Stimulated activated CD4-positive, alpha-beta T cell treated with anti-CD3 and anti-CD28 coated beads, Interleukin-4, amount 100 ng/mL, for 4 hours (primary cell): ENCODE measurements at regions not wholly inside any gene's neighbourhood (a gene's known extent, or its start where the extent isn't known, plus 50 kb on each side); places are given as distances from the start of the nearest gene placed in this dataset.
"Not testable (repeated sequence)": the region's sequence is repeated elsewhere in the genome, so short reads cannot be mapped to it uniquely, and the experiment has no call there.

Source experiments
- DNase-seq, 2 experiments: peaks; one replicate each; pipeline ENCODE4 v3.0.0-alpha.2; 2020

DNA sequence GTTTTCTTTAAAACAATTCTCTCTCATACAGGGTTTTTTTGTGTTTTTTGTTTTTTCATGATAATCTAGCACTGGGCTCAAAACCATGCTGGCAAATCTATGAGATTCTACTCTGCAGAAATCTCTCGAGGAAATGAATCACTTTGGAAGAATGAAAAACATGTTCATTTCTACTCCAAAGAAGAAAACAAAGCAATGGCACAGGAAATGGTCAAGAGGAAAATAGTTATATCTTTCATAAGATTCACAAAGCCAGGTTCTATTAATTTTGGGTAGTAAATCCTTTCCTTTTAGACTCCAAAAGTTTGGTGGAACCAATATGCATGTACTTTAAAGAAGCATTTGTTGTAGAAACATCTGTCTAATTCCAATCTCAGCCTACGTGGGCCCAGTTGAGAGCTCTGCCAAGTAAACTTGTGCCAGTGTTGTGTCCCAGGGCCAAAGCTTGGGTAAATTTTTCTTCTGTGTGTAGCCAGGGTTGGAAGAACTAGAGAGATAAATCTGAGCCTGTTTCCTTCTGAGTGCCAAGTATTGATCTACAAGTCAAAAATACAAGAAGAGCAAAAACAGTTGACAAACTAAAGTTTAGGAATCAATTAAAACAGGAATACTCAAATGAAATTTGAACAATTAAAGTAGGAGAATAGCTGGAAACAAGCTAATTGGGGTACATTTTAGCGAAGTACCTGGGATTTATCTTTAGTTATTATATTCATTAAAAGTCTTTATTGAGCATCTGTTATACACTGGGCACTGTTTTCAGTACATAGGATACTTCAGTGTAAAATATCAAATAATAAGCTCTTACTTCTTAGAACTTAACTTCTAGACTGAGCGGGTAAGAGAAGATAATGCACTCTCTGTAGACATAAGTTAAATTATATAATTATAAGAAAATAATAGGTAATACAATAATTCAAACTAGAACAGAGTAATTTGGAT is 657.5 kb upstream of the NECTIN3 start:
- DNase-seq: no peak

DNA sequence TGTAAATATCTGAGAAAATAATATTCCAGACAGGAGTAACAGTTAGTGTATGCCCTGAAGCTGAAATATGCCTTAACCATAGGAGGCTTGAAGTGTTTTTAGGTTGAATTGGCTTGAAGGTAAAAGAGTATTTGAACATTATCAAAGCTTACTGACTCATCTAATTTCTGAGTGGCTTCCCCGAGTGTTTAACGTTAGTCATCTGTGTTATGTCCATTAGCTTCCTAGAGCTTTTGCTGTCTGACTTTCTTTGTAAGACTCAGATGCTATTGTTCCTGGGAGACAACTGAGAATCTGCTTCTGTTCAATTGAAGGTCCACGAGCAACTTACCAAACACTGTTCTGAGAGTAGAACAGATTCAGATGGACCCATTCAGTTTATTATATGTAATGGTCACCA is 656.8 kb upstream of the NECTIN3 start:
- DNase-seq: no peak

DNA sequence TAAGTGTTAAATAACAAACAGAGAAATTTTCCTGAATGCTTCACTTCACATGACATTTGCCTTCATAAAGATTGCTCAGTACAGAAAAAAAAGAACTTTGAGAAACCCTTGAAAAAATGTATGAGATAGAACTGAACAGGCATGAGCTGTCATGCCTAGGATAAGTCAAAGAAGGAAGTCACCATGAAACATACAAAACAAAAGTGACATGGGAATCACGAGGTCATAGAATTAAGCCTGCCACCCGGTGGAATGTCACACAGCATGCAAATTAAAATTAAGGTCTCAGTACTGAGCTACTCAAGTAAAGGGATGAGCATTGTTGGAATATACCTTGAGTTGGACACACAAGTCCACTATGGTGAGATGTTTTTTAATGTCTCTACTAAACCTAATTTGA is 652.5 kb upstream of the NECTIN3 start:
- DNase-seq: no peak

DNA sequence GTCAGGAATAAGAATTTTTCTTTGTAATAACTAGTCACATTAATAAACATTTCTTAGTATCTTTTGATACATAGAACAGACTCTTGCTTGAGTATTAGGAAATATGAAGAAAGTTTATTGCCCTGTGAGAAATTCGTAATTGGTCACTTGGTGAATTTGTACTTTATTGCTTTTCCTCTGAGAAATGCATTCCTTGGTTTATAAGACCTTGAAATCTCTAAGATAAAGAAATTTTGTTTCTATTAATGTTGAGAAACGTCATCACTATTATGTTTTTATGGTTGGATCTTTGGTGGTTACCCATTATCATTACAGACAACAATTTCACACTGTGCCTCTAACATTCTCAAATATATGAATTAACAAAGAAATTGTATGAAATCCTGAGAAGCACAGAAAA is 652.0 kb upstream of the NECTIN3 start:
- DNase-seq: no peak

DNA sequence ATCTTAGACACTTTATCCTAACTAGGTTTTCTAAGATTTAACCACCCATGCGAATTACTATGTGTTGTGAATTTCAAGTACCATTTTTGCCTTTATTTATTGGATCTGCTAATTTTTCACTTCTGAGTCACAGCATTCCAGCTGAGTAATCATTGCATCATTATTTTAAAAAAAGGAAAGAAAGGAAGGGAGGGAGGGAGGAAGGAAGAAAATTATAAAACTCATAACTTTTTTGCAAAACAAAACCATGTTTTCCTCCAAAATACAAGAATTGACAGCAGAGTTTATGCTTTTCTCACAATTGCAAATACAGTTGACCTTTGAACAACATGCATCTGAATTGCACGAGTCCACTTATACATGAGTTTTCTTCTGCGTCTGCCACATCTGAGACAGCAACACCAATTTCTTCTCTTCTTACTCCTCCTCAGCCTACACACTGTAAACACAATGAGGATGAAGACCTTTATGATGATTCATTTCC is 651.4 kb upstream of the NECTIN3 start:
- no peak for DNase-seq

DNA sequence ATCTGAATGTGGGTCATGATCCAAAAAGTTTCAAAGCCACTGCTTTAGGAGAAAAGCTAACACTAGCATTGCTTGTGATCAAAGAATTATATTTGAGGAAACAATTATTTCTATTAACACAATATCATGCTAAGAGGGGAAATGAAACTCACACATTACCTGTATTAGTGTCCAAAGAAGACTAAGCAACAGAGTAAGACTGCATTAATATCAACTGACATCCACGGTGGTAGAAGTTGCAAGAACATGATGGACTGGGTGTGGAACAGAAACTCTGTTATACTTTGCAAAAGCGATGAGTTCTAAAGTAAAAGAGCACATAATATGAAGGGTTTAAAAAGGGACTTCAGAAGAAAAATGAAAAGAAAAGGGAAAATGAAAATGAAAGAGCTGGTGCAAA is 648.3 kb upstream of the NECTIN3 start:
- DNase-seq: no peak

DNA sequence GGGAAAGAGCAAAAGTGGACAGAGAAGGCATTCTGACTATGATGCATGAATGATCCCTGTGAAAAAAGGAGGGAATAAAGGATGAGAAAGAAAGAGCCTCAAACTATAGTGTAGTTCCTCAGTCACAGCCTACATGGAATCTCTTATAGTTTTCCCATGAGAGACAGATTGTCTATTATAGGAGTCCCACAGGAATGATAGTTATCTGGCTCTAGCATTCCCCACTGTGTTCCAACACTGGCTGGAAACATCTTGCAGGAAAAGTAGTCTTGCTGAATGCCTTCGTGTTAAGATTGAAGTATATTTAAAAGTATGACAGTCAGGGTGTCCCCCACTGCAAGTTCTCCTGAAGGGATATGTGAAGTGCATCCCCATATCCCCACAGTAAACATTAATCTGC is 641.5 kb upstream of the NECTIN3 start:
- DNase-seq: no peak

DNA sequence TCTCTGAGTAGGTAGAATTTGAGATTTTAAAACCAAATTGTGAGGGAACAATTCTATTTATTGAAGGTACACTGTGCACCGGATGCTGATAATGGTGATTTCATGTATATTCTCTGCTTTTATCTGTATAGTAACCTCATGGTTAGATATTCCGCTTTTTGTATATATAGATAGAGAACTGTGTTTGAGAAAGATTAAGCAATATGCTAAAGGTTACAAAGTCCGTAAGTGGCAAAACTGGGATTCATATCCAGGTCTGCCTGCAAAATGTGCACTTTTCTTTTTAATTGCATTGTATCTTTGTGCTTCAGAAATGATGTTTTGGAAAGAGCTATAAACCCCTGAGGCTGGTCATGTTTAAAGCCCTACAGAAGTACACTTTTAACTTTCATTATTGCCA is 635.4 kb upstream of the NECTIN3 start:
- no peak for DNase-seq

DNA sequence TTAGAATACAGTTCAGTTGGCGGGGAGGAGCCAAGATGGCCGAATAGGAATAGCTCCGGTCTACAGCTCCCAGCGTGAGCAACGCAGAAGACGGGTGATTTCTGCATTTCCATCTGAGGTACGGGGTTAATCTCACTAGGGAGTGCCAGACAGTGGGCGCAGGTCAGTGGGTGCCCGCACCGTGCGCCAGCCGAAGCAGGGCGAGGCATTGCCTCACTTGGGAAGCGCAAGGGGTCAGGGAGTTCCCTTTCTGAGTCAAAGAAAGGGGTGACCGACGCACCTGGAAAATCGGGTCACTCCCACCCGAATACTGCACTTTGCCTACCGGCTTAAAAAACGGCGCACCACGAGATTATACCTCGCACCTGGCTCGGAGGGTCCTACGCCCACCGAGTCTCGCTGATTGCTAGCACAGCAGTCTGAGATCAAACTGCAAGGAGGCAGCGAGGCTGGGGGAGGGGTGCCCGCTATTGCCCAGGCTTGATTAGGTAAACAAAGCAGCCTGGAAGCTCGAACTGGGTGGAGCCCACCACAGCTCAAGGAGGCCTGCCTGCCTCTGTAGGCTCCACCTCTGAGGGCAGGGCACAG is 631.5 kb upstream of the NECTIN3 start:
- not testable (repeated sequence) for DNase-seq

DNA sequence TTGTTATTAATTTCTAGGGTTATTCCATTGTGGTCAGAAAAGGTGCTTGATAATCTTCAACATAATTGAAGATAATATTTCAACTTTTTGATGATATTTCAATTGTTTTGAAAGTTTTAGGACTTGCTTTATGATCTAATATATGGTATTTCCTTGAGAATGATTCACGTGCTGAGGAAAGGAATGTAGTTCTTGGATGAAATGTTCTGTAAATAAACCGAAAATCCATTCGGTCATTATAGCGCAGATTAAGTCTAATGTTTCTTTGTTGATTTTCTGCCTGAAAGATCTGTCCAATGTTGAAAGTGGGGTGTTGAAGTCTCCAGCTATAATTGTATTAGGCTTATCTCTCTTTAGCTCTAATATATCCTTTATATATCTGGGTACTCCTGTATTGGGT is 617.5 kb upstream of the NECTIN3 start:
- no peak for DNase-seq

DNA sequence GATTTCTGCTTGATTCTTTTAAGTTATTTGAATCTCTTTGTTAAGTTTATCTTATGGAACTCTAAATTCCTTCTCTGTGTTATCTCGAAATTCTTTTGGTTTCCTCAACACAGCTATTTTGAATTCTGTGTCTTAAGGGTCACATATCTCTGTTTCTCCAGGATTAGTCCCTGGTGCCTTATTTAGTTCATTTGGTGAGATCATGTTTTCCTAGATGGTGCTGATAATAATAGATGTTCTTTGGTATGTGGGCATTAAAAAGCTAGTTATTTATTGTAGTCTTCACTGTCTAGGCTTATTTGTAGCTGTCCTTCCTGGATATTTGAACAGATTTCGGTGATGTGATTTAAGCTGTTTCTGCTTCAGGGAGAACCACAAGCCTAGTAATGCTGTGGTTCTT is 615.6 kb upstream of the NECTIN3 start:
- DNase-seq: no peak

DNA sequence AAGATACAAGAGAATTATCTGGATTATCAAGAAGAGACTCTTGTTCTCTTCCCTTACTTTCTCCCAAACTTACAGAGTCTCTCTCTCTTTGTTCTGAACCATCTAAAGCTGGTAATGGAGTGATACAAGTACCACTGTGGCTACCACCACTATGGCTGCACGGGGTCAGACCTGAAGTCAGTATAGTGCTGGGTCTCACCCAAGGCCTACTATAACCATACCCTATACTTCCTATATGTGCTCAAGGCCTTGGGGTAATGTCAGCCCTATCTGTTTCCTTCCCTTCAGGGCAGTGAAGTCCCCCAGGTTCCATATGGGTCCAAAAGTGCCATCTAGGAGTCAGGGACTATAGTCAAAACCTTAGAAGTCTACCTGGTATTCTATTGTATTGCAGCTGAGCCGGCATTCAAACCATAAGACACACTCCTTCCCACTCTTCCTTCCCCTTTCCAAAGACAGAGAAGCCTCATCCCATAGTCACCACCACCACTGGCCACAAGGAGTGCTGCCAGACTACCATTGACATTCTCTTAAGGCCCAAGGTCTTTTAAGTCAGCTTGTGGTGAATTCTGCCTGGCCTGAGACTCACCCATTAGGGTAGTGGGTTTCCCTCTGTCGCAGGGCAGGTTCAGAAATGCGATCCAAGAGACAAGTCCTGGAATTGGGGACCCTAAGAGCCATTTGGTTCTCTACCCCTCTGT is 615.0 kb upstream of the NECTIN3 start:
- no peak for DNase-seq

DNA sequence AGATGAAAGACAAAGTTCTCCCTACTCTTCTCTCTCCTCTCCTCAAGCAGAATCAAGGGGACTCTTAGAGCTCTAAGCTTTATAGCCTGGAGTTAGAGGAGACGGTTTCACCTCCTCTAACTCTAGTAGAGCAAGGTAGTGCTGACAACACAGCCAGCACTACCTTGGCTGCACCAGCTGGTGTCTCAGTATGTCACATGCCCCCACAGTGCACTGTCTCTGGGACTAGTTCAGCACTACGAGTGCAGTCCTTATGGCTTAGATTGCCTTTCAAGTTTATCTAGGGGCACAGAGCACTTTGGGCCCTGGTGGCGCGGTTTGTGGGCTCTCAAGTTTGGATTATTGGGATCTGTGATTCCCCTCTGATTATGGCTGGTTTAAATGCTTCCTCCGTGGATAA is 614.1 kb upstream of the NECTIN3 start:
- DNase-seq: no peak

DNA sequence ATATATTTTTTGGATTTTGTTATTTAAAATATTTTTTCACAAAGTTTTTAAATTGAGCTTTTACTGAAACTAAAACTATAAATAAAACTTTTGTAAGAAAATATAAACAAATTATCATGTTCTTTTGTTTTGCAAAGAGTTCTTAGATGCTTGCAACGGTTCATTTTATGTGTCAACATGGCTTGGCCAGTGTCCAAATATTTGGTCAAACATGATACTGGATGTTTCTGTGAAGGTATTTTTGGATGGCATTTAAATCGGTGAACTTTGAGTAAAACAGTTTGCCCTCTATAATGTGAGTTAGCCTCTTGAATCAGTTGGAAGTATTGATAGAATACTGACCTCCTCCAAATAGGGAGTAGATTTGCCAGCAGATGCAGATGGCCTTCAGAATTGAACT is 612.6 kb upstream of the NECTIN3 start:
- no peak for DNase-seq

DNA sequence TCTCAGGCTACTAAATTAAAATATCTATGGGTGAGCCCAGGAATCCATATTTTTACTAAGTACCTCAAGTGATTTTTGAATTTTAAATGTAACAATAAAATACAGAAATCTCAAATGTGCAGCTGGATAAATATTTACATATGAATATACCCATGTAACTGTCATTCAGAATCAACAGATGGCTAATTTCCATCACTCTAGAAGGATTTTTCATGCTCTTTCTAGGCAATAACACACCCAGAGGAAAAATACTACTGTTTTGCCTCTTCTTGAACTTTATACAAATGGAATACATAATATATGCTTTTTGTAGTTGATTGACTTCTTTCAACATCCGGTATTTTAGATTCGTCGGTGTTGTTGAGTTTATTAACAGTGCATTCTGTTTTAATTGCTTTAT is 601.3 kb upstream of the NECTIN3 start:
- DNase-seq: no peak

DNA sequence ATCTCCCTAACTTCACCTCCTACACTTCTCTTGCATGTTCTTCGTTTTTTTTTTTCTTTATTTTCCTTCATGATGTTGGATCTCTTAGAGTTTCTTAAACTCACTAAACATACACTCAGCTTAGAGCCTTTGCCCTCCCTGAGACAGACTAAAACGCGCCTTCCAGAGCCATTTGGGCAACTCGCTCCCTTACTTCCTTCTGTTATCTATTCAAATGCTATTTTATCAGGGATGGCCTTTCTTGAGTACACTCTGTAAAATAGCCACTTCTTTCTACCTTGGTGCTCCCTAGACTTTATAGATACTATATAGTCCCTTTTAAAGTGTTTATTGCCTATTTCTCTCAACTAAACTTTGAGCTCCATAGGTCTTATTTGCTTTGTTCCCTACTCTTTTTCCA is 598.2 kb upstream of the NECTIN3 start:
- DNase-seq: no peak

DNA sequence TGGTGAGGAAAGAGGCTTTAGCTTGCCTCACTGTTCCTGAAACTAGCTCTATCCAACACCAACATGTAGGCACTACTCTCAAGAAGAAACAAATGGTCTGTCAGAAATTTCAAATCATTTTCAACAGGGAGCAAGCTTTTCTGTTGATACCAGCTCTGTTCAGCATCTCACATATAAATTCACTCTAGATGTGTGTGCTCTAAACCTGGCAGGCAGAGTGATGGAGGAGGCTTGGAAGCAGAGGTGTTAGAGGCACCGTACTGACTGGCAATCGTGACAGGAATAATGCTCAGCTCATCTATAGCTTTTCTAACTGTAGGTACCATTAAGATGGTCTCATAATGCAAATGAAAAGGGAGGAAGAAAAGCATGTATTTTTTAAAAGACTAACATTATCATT is 597.2 kb upstream of the NECTIN3 start:
- no peak for DNase-seq

DNA sequence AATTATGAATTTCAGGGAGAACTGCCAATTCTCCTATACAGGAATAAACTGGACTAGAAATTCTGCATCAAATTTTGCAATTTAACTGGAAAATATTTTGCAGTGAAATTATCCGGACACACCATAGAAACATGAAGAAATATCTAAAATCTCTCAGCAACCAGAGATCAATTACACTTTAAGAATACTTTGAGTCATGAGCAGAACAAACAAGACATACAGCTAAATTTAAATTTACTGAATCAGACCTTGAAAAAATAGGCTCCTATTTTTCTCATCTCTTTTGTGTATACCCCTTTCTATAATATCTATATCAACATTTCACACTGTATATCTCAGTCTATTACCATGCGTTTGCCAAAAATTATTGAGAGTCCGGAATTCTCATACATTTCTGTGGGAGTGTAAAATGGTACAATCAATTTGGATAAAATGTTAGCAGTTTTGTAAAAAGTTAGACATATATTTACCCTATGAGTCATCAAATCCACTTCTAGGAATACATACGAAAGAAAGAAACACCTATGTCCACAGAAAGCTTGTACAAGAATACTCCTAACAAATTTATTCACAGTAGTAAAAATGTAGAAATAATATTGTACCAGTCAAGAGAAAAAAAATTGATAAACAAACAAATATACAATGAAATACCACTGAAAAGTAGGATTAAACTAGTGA is 593.1 kb upstream of the NECTIN3 start:
- DNase-seq: no peak

DNA sequence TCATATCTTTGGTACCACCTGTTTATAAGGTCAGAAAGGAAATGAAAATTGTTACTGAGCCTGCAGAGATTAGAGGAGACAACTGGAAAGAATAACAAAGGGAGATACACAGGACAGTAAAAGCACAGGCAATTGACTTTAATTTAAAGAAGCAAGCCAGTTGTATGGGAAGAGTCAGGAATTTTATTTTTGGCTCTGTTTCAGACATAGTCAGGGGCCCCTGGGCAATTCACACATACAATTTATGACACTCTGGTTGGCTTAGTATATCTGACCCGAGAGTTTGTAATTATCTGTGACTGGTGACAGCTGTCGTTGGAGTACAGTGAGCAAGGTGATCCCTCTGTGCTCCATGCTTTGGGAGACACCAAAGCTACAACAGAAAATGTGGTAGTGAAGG is 591.9 kb upstream of the NECTIN3 start:
- DNase-seq: no peak

DNA sequence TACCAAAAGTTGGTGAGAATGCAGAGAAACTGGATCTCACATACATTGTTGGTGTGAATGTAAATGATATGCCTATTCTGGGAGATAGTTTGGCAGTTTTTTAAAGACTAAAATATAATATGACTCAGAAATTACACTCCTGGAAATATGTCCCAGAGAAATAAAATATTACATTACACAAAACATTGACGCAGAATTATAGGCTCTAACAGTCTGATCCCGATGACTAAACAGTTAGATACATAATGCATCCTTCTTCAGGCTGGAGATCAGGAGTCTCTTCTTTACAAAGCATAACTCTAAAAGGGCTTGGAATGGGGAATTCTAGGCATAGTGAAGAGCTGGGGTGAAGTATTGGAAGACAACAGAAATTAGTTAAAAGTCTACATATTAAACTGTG is 586.2 kb upstream of the NECTIN3 start:
- no peak for DNase-seq

DNA sequence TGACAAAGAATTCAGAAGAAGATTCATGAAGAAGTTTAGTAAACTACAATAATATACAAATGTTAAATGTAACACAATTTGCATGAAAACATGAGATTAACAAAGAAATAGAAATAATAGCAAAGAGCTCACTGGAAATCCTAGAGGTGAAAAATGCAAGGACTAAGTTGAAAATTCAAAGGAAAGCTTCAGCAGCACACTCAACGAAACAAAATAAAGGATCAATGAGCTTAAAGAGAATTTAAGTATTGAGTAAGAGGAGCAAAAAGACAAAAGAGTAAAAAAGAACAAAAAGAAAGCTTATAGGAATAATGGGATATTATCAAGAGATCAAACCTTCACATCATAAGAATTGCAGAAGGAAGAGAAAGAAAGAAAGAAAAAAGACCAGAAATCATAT is 583.8 kb upstream of the NECTIN3 start:
- DNase-seq: no peak

DNA sequence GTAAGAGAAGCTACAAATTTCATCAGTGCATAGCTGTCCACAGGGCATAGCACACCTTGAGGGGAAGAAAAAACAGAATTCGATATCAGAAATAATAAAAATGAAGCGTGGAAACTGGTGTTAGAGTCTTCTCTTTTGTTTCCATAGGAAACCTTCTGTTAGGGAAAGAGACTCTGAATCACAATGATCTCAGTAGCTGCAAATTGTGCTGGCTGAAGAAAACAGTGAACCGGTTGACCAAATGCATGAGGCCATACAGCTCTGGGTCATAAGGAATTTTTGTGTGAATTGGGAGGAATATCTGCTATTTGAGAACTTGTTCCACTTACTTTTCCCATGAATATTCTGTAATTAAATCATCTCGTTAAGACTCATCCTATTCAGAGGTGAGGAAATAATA is 580.2 kb upstream of the NECTIN3 start:
- DNase-seq: no peak

DNA sequence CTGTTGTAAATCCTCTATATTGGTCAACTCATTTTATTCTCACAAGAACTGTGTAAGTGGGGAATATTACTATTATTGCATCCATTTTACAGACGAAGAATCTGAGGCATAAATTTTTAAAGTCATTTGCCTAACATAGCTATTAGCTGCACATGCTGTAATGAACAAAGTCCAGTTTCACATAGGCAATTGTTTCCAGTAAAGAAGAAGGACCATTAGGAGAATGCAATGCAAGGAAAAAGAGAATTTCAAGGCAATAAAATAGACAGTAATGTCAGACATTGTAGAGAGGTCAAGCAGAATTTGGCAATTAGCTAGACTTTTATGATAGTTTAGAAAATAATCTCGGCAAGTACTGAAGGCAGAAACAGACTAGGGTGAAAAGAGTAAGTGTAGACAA is 578.7 kb upstream of the NECTIN3 start:
- no peak for DNase-seq
